Keratinocyte (primary cell): ENCODE measurements at regions not wholly inside any gene's neighbourhood (a gene's known extent, or its start where the extent isn't known, plus 50 kb on each side); places are given as distances from the start of the nearest gene placed in this dataset.

Experiments
- DNase-seq: peaks from one replicate; pipeline ENCODE4 v3.0.0-alpha.2; 2011; ENCODE audit warnings: low read depth, missing footprints, low spot score
- FAIRE-seq: peaks from 2 replicates; lab custom pipeline; 2011; peaks lifted over from hg19 to GRCh38; lab: Jason Lieb, UNC
- H2AFZ ChIP-seq: 2 replicates; pipeline ENCODE4 v1.6.0; 2012; ENCODE audit warnings: low read length, control low read depth, inconsistent platforms; ENCODE audit not compliant: control insufficient read depth
- H3K27ac ChIP-seq: 2 replicates; pipeline ENCODE4 v1.5.1; 2011; ENCODE audit warnings: low read length; ENCODE audit not compliant: control insufficient read depth, insufficient read depth
- H3K27me3 ChIP-seq: 3 replicates; pipeline ENCODE4 v1.6.0; 2011; ENCODE audit warnings: low read length; ENCODE audit not compliant: control insufficient read depth, insufficient read depth; ENCODE audit errors: extremely low read depth
- H3K36me3 ChIP-seq, 2 experiments: 2 replicates in 1 of 2; 3 replicates in 1 of 2; pipeline ENCODE4 v1.5.1; 2011; ENCODE audit warnings: low read length in 2 of 2, mild to moderate bottlenecking in 1 of 2; ENCODE audit not compliant: control insufficient read depth in 2 of 2, insufficient read depth in 2 of 2; ENCODE audit errors: extremely low read depth in 1 of 2
- H3K4me1 ChIP-seq: 3 replicates; pipeline ENCODE4 v1.5.1; 2011; ENCODE audit warnings: low read length; ENCODE audit not compliant: control insufficient read depth, insufficient read depth; ENCODE audit errors: extremely low read depth
- H3K4me2 ChIP-seq: 3 replicates; pipeline ENCODE4 v1.6.0; 2011; ENCODE audit warnings: low read depth, low read length; ENCODE audit not compliant: control insufficient read depth, insufficient read depth; ENCODE audit errors: extremely low read depth
- H3K4me3 ChIP-seq, 3 experiments: fragments of 200-600 bp in 1 of 3; sonication (generic) in 1 of 3; 2 replicates in 2 of 3; 3 replicates in 1 of 3; pipeline ENCODE4 v1.5.1; 2011 to 2016; ENCODE audit warnings: low read length in 3 of 3, mild to moderate bottlenecking in 3 of 3, control low read depth in 2 of 3, inconsistent platforms in 1 of 3, low read depth in 1 of 3, mixed read lengths in 1 of 3, mixed run types in 1 of 3, moderate library complexity in 1 of 3; ENCODE audit not compliant: control insufficient read depth in 2 of 3, insufficient read depth in 2 of 3; ENCODE audit errors: extremely low read depth in 1 of 3
- H3K79me2 ChIP-seq: 2 replicates; pipeline ENCODE4 v1.6.0; 2012; ENCODE audit warnings: low read length; ENCODE audit not compliant: control insufficient read depth, insufficient read depth
- H3K9ac ChIP-seq: 3 replicates; pipeline ENCODE4 v1.6.0; 2011; ENCODE audit warnings: low read length; ENCODE audit not compliant: control insufficient read depth, insufficient read depth; ENCODE audit errors: extremely low read depth
- H3K9me1 ChIP-seq: 3 replicates; pipeline ENCODE4 v1.6.0; 2011; ENCODE audit warnings: low read length; ENCODE audit not compliant: control insufficient read depth, insufficient read depth; ENCODE audit errors: extremely low read depth
- H3K9me3 ChIP-seq: 2 replicates; pipeline ENCODE4 v1.5.1; 2012; ENCODE audit warnings: low read depth, low read length; ENCODE audit not compliant: control insufficient read depth
- H4K20me1 ChIP-seq: 3 replicates; pipeline ENCODE4 v1.6.0; 2011; ENCODE audit warnings: low read length; ENCODE audit not compliant: control insufficient read depth, insufficient read depth; ENCODE audit errors: extremely low read depth
- EZH2 ChIP-seq: IDR thresholded peaks from one replicate; pipeline ENCODE4 v1.6.1; 2012; ENCODE audit warnings: inconsistent platforms, mild to moderate bottlenecking, low read length, moderate library complexity
- dilution Hi-C: fragments of 300-500 bp; cut with MboI; formaldehyde crosslinking; loops from one replicate; pipeline ENCODE4 v1.7.0; 2020; ENCODE audit warnings: low sequenced_read_pairs; ENCODE audit not compliant: extremely low pct_ligation_motif_present
- TF ChIP-seq, protein P1 (sequence below), 3 experiments: IDR thresholded peaks in 1 of 3; conservative IDR thresholded peaks in 1 of 3; optimal IDR thresholded peaks in 1 of 3; 2 replicates in 2 of 3; 3 replicates in 1 of 3; pipeline versions ENCODE3 to v1.5.1; 2011; ENCODE audit warnings: low read length in 3 of 3, mild to moderate bottlenecking in 3 of 3, moderate library complexity in 2 of 3, control low read depth in 1 of 3, inconsistent platforms in 1 of 3; ENCODE audit not compliant: insufficient read depth in 2 of 3; ENCODE audit errors: extremely low read depth in 1 of 3

DNA sequence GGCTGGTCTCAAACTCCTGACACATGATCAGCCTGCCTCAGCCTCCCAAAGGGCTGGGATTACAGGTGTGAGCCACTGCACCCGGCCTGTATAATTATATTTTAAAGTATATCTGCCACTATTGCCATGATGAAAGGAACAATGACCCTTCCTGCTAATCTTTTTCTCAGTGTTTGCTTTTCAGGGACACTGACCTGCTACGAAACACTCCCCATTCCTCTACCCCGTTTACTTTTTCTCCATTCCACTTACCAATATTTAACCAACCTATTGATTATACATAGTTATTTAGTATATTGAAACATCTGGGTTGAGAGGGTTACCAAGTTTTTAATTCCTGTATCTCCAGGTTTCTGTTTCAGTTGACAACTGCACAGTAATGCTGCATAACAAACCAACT, 331.9 kb upstream of the NDST3 start:
- no peaks in the 10 kb centered on the region for H3K9me3 ChIP-seq
- H4K20me1 ChIP-seq: no peaks in the 10 kb centered on the region

GRCh38 chr4:117704721-117705120, 329.6 kb upstream of the NDST3 start:
- no peak overlapping the region for H3K27ac ChIP-seq

More for the DNA sequence above, 331.9 kb upstream of the NDST3 start:
- FAIRE-seq (no peak), DNase-seq (no peak)
- H3K79me2 ChIP-seq: no peaks in the 10 kb centered on the region
- H3K4me3 ChIP-seq: no peak overlapping the region
- H3K4me1 ChIP-seq: no peaks in the 10 kb centered on the region
- no peak overlapping the region for H2AFZ ChIP-seq
- no peak overlapping the region for H3K9ac ChIP-seq
- H3K36me3 ChIP-seq: no peaks in the 10 kb centered on the region
- H3K27ac ChIP-seq: no peak overlapping the region
- dilution Hi-C loops: no loop called here
- TF ChIP-seq, protein P1, sequence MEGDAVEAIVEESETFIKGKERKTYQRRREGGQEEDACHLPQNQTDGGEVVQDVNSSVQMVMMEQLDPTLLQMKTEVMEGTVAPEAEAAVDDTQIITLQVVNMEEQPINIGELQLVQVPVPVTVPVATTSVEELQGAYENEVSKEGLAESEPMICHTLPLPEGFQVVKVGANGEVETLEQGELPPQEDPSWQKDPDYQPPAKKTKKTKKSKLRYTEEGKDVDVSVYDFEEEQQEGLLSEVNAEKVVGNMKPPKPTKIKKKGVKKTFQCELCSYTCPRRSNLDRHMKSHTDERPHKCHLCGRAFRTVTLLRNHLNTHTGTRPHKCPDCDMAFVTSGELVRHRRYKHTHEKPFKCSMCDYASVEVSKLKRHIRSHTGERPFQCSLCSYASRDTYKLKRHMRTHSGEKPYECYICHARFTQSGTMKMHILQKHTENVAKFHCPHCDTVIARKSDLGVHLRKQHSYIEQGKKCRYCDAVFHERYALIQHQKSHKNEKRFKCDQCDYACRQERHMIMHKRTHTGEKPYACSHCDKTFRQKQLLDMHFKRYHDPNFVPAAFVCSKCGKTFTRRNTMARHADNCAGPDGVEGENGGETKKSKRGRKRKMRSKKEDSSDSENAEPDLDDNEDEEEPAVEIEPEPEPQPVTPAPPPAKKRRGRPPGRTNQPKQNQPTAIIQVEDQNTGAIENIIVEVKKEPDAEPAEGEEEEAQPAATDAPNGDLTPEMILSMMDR (optimal IDR thresholded peaks at IDR 0.05 in 1 of 3, IDR thresholded peaks at IDR 0.05 in 1 of 3, conservative IDR thresholded peaks at IDR 0.05 in 1 of 3; ENCODE audit: extremely low read depth in 1 of 3, insufficient read depth in 2 of 3, low read length in 3 of 3): no peak
- TF ChIP-seq EZH2: no peak
- H3K9me1 ChIP-seq: no peaks in the 10 kb centered on the region
- H3K27me3 ChIP-seq: no peaks in the 10 kb centered on the region
- no peak overlapping the region for H3K4me2 ChIP-seq

More at GRCh38 chr4:117704721-117705120, 329.6 kb upstream of the NDST3 start:
- Histone ChIP-seq H3K27me3 (no peaks in the 10 kb centered on the region), H3K9me3 (no peaks in the 10 kb centered on the region), H3K4me3 (no peak overlapping the region), H3K36me3 (no peaks in the 10 kb centered on the region), H3K9me1 (no peaks in the 10 kb centered on the region), H4K20me1 (no peaks in the 10 kb centered on the region), H2AFZ (no peak overlapping the region), H3K79me2 (no peaks in the 10 kb centered on the region), H3K9ac (no peak overlapping the region), H3K4me1 (no peaks in the 10 kb centered on the region), H3K4me2 (no peak overlapping the region)
- dilution Hi-C loops: no loop called here
- TF ChIP-seq, protein P1 (optimal IDR thresholded peaks at IDR 0.05 in 1 of 3, IDR thresholded peaks at IDR 0.05 in 1 of 3, conservative IDR thresholded peaks at IDR 0.05 in 1 of 3; ENCODE audit: extremely low read depth in 1 of 3, insufficient read depth in 2 of 3, low read length in 3 of 3): no peak
- no peak for TF ChIP-seq EZH2
- no peak for FAIRE-seq
- DNase-seq: no peak
